Mammary epithelial cell (primary cell): ENCODE measurements at regions not wholly inside any gene's neighbourhood (a gene's known extent, or its start where the extent isn't known, plus 50 kb on each side); places are given as distances from the start of the nearest gene placed in this dataset.

Experiments used
- CTCF ChIP-seq, 2 donors: IDR thresholded peaks in 1 of 2; conservative IDR thresholded peaks in 1 of 2; 2 replicates each; pipeline ENCODE4 v1.5.1; 2011 to 2012; ENCODE audit warnings: inconsistent platforms in 2 of 2, low read length in 2 of 2, mild to moderate bottlenecking in 2 of 2, control low read depth in 1 of 2, low read depth in 1 of 2; ENCODE audit not compliant: insufficient read depth in 1 of 2; ENCODE audit errors: extremely low read depth in 1 of 2
- EZH2 ChIP-seq: IDR thresholded peaks from 2 replicates; pipeline ENCODE4 v1.6.1; 2012; ENCODE audit warnings: low read length, inconsistent platforms, borderline replicate concordance

- TF ChIP-seq CTCF (conservative IDR thresholded peaks at IDR 0.05 in 1 of 2, IDR thresholded peaks at IDR 0.05 in 1 of 2; ENCODE audit: extremely low read depth in 1 of 2, insufficient read depth in 1 of 2, low read depth in 1 of 2, low read length in 2 of 2) (no peak), EZH2 (no peak)
Observed at GRCh38 chr12:28026701-28027100, 54.2 kb upstream of the PTHLH start.
